NB4 (cell line): ENCODE measurements at regions not wholly inside any gene's neighbourhood (a gene's known extent, or its start where the extent isn't known, plus 50 kb on each side); places are given as distances from the start of the nearest gene placed in this dataset.
"Not testable (repeated sequence)": the region's sequence is repeated elsewhere in the genome, so short reads cannot be mapped to it uniquely, and the experiment has no call there.

Source experiments
- DNase-seq: peaks from one replicate; pipeline ENCODE4 v3.0.0; 2010; ENCODE audit warnings: low read depth
- H3K4me3 ChIP-seq: one replicate; pipeline ENCODE4 v1.5.1; 2011; ENCODE audit warnings: mild to moderate bottlenecking, low read depth, low read length, moderate library complexity
- CTCF ChIP-seq: IDR thresholded peaks from one replicate; pipeline ENCODE4 v1.5.1; 2012; ENCODE audit warnings: low read depth, low read length
- MAX ChIP-seq: IDR thresholded peaks from 2 replicates; pipeline ENCODE4 v1.6.1; 2011; ENCODE audit warnings: low read depth, low read length
- MYC ChIP-seq: IDR thresholded peaks from 2 replicates; pipeline ENCODE4 v1.6.1; 2011; ENCODE audit warnings: low read depth, low read length
- POLR2A ChIP-seq: IDR thresholded peaks from 2 replicates; pipeline ENCODE4 v1.6.1; 2011; ENCODE audit warnings: mild to moderate bottlenecking; ENCODE audit not compliant: insufficient read length; ENCODE audit errors: extremely low read depth

- no peak for DNase-seq
- no peak for TF ChIP-seq MYC
- no peak for TF ChIP-seq POLR2A
- no peak for TF ChIP-seq CTCF
- no peak for TF ChIP-seq MAX
Measured at GRCh38 chr2:19169134-19169768, 189.2 kb downstream of the OSR1 start.

GRCh38 chr2:19164099-19164498, 194.3 kb downstream of the OSR1 start:
- not testable (repeated sequence) for H3K4me3 ChIP-seq, DNase-seq

More at GRCh38 chr2:19169134-19169768, 189.2 kb downstream of the OSR1 start:
- no peak overlapping the region for H3K4me3 ChIP-seq

- H3K4me3 ChIP-seq = no peak overlapping the region
- DNase-seq = no peak
- no peak for TF ChIP-seq CTCF
- TF ChIP-seq MYC = no peak
- TF ChIP-seq MAX = no peak
- no peak for TF ChIP-seq POLR2A
Measured at GRCh38 chr2:19158896-19159295, 199.5 kb downstream of the OSR1 start.

GRCh38 chr2:19158211-19158610, 200.2 kb downstream of the OSR1 start:
- H3K4me3 ChIP-seq = no peak overlapping the region
- DNase-seq = no peak
- no peak for TF ChIP-seq MAX
- no peak for TF ChIP-seq MYC
- TF ChIP-seq POLR2A = no peak
- no peak for TF ChIP-seq CTCF

GRCh38 chr2:19156646-19157045, 201.8 kb downstream of the OSR1 start:
- no peak for DNase-seq
- H3K4me3 ChIP-seq = no peak overlapping the region
- TF ChIP-seq POLR2A (no peak), MYC (no peak), MAX (no peak), CTCF (no peak)

- TF ChIP-seq MYC (no peak), MAX (no peak), POLR2A (no peak), CTCF (no peak)
Measured at GRCh38 chr2:19150726-19151125, 207.7 kb downstream of the OSR1 start.

More at GRCh38 chr2:19150726-19151125, 207.7 kb downstream of the OSR1 start:
- DNase-seq = no peak
- H3K4me3 ChIP-seq = no peak overlapping the region
